Calu3 (cell line): ENCODE measurements at regions not wholly inside any gene's neighbourhood (a gene's known extent, or its start where the extent isn't known, plus 50 kb on each side); places are given as distances from the start of the nearest gene placed in this dataset.

Experiments
- BruUV-seq: library from RNA; stranded (reverse); fragments of 400-500 nt; replicated peaks from 2 replicates; lab custom pipeline; 2021; lab: Mats Ljungman, UMichigan
- CTCF ChIA-PET: fragments of 300-600 bp; sonication (Branson Sonifier 250); formaldehyde crosslinking; loops from one replicate; lab custom pipeline; 2022; ENCODE audit warnings: antibody characterized with exemption; lab: Charles Lee
- DNase-seq: peaks from one replicate; pipeline ENCODE4 v3.0.0; 2022
- H3K27ac Mint-ChIP-seq: one replicate; pipeline ENCODE4 v1.8.0; 2022; ENCODE audit warnings: mixed read lengths; ENCODE audit not compliant: unreplicated experiment
- H3K27me3 Mint-ChIP-seq: one replicate; pipeline ENCODE4 v1.8.0; 2022; ENCODE audit warnings: mixed read lengths; ENCODE audit not compliant: unreplicated experiment
- H3K36me3 Mint-ChIP-seq: one replicate; pipeline ENCODE4 v1.8.0; 2022; ENCODE audit warnings: mild to moderate bottlenecking, moderate library complexity, mixed read lengths; ENCODE audit not compliant: insufficient read depth, unreplicated experiment
- H3K4me1 Mint-ChIP-seq: one replicate; pipeline ENCODE4 v1.8.0; 2022; ENCODE audit warnings: mild to moderate bottlenecking, low read depth, mixed read lengths; ENCODE audit not compliant: unreplicated experiment
- H3K4me3 Mint-ChIP-seq: one replicate; pipeline ENCODE4 v1.8.0; 2022; ENCODE audit warnings: mild to moderate bottlenecking, low read depth, moderate library complexity, mixed read lengths; ENCODE audit not compliant: unreplicated experiment
- H3K9me3 Mint-ChIP-seq: one replicate; pipeline ENCODE4 v1.8.0; 2022; ENCODE audit warnings: low read depth, mixed read lengths; ENCODE audit not compliant: unreplicated experiment
- CTCF ChIP-seq: fragments of 200-600 bp; IDR thresholded peaks from one replicate; pipeline ENCODE4 v1.8.0; 2022; ENCODE audit warnings: antibody characterized with exemption; ENCODE audit not compliant: unreplicated experiment
- intact Hi-C: fragments of 100-400 bp; cut with micrococcal nuclease; formaldehyde crosslinking; loops from one replicate; pipeline ENCODE4 v1.10.0; 2022; ENCODE audit not compliant: unreplicated experiment

DNA sequence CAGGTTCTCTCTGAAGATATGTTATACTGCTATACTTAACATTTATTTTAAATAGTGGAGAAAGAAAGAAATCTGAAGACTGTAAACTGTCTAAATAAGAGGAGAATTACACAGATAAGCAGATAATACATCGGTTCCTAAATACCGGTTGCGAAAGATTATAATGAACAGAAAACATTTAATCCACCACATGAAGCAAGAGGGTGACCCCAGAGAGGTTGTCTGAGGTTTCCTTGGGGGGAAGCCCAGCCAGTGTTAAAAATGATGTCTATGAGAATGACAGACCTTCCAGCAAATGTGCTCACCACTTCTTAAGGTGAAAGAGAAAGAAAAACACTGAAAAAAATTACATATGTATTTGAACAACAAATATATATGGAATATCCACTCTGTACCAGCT is 356.4 kb upstream of the KAZN start:
- no peak for DNase-seq
- H3K27me3 Mint-ChIP-seq, result no peaks in the 10 kb centered on the region
- no peaks in the 10 kb centered on the region for H3K4me1 Mint-ChIP-seq
- H3K9me3 Mint-ChIP-seq, result peaks cover 6% of the 10 kb centered on the region
- BruUV-seq, result no TSS peak
- CTCF ChIA-PET, result no interaction called here
- intact Hi-C loops, result no loop called here
- H3K4me3 Mint-ChIP-seq, result no peak overlapping the region
- no peaks in the 10 kb centered on the region for H3K36me3 Mint-ChIP-seq
- no peak overlapping the region for H3K27ac Mint-ChIP-seq
- TF ChIP-seq CTCF, result no peak

- DNase-seq, result no peak
- H3K4me1 Mint-ChIP-seq, result no peaks in the 10 kb centered on the region
- intact Hi-C loops, result no loop called here
- CTCF ChIA-PET, result no interaction called here
- H3K36me3 Mint-ChIP-seq, result no peaks in the 10 kb centered on the region
- H3K9me3 Mint-ChIP-seq, result peaks cover 6% of the 10 kb centered on the region
- BruUV-seq, result no TSS peak
- H3K27ac Mint-ChIP-seq, result no peak overlapping the region
- H3K4me3 Mint-ChIP-seq, result no peak overlapping the region
- H3K27me3 Mint-ChIP-seq, result no peaks in the 10 kb centered on the region
- no peak for TF ChIP-seq CTCF
Observed at GRCh38 chr1:14242870-14243269, 355.6 kb upstream of the KAZN start.

GRCh38 chr1:14245954-14246353 is 352.5 kb upstream of the KAZN start:
- Mint-ChIP-seq H3K27me3 (no peaks in the 10 kb centered on the region), H3K4me3 (no peak overlapping the region), H3K4me1 (no peaks in the 10 kb centered on the region), H3K27ac (no peak overlapping the region), H3K36me3 (no peaks in the 10 kb centered on the region), H3K9me3 (peaks cover 9% of the 10 kb centered on the region)
- no peak for DNase-seq
- no peak for TF ChIP-seq CTCF
- CTCF ChIA-PET, result no interaction called here
- intact Hi-C loops, result no loop called here
- no TSS peak for BruUV-seq

GRCh38 chr1:14246471-14246870 is 352.0 kb upstream of the KAZN start:
- CTCF ChIA-PET, result no interaction called here
- H3K4me3 Mint-ChIP-seq, result no peak overlapping the region
- H3K27ac Mint-ChIP-seq, result no peak overlapping the region
- no peak for DNase-seq
- intact Hi-C loops, result no loop called here
- H3K27me3 Mint-ChIP-seq, result no peaks in the 10 kb centered on the region
- peaks cover 9% of the 10 kb centered on the region for H3K9me3 Mint-ChIP-seq
- no peaks in the 10 kb centered on the region for H3K36me3 Mint-ChIP-seq
- TF ChIP-seq CTCF, result no peak
- no peaks in the 10 kb centered on the region for H3K4me1 Mint-ChIP-seq
- BruUV-seq, result no TSS peak
